Activated B cell treated with CpG ODN at 0.5 μM for 24 hours (primary cell): ENCODE measurements at regions not wholly inside any gene's neighbourhood (a gene's known extent, or its start where the extent isn't known, plus 50 kb on each side); places are given as distances from the start of the nearest gene placed in this dataset.

Source experiments
- ATAC-seq: fragments of 200-7000 bp; cut with Tn5 transposase; one replicate; pipeline ENCODE4 v1.10.0; 2021; ENCODE audit warnings: low read depth, mild to moderate bottlenecking, moderate library complexity
- CTCF ChIA-PET: fragments of 350-600 bp; sonication (Branson Sonifier 250); formaldehyde crosslinking; loops from one replicate; lab custom pipeline; 2021; ENCODE audit warnings: antibody characterized with exemption; lab: Charles Lee
- POLR2A ChIA-PET: fragments of 350-600 bp; sonication (Branson Sonifier 250); formaldehyde crosslinking; loops from one replicate; lab custom pipeline; 2021; ENCODE audit warnings: antibody characterized with exemption; lab: Charles Lee
- DNase-seq: peaks from one replicate; pipeline ENCODE4 v3.0.0; 2022
- H3K27ac Mint-ChIP-seq: one replicate; pipeline ENCODE4 v1.8.0; 2020; ENCODE audit warnings: mixed read lengths
- H3K27me3 Mint-ChIP-seq: one replicate; pipeline ENCODE4 v1.8.0; 2021; ENCODE audit warnings: mixed read lengths
- H3K36me3 Mint-ChIP-seq: one replicate; pipeline ENCODE4 v1.8.0; 2021; ENCODE audit warnings: low read depth, mixed read lengths
- H3K4me1 Mint-ChIP-seq: one replicate; pipeline ENCODE4 v1.8.0; 2021; ENCODE audit warnings: mixed read lengths
- H3K4me3 Mint-ChIP-seq: one replicate; pipeline ENCODE4 v1.8.0; 2020; ENCODE audit warnings: mild to moderate bottlenecking, mixed read lengths
- H3K9me3 Mint-ChIP-seq: one replicate; pipeline ENCODE4 v1.8.0; 2020; ENCODE audit warnings: mixed read lengths
- CTCF ChIP-seq: fragments of 200-600 bp; IDR thresholded peaks from one replicate; pipeline ENCODE4 v1.8.0; 2022; ENCODE audit warnings: antibody characterized with exemption, mild to moderate bottlenecking
- intact Hi-C: fragments of 100-400 bp; cut with micrococcal nuclease; formaldehyde crosslinking; loops from one replicate; pipeline ENCODE4 v1.15.1; 2024

GRCh38 chr11:107184986-107185385 lies 166.7 kb upstream of the GUCY1A2 start:
- CTCF ChIA-PET: no interaction called here
- H3K27ac Mint-ChIP-seq: no peak overlapping the region
- ATAC-seq (no peak), DNase-seq (no peak)
- H3K9me3 Mint-ChIP-seq: no peaks in the 10 kb centered on the region
- POLR2A ChIA-PET: no interaction called here
- H3K4me3 Mint-ChIP-seq: no peak overlapping the region
- H3K36me3 Mint-ChIP-seq: no peaks in the 10 kb centered on the region
- no peak for TF ChIP-seq CTCF
- no peaks in the 10 kb centered on the region for H3K4me1 Mint-ChIP-seq
- H3K27me3 Mint-ChIP-seq: no peaks in the 10 kb centered on the region
- intact Hi-C loops: no loop called here

GRCh38 chr11:107183953-107184352 lies 165.7 kb upstream of the GUCY1A2 start:
- CTCF ChIA-PET: no interaction called here
- no peak for TF ChIP-seq CTCF
- no peak overlapping the region for H3K27ac Mint-ChIP-seq
- H3K36me3 Mint-ChIP-seq: no peaks in the 10 kb centered on the region
- no peaks in the 10 kb centered on the region for H3K27me3 Mint-ChIP-seq
- POLR2A ChIA-PET: no interaction called here
- H3K9me3 Mint-ChIP-seq: no peaks in the 10 kb centered on the region
- no peak overlapping the region for H3K4me3 Mint-ChIP-seq
- ATAC-seq (no peak), DNase-seq (no peak)
- intact Hi-C loops: no loop called here
- no peaks in the 10 kb centered on the region for H3K4me1 Mint-ChIP-seq

- no peak overlapping the region for H3K27ac Mint-ChIP-seq
- intact Hi-C loops: no loop called here
- ChIA-PET POLR2A (no interaction called here), CTCF (no interaction called here)
- DNase-seq: no peak
- no peaks in the 10 kb centered on the region for H3K27me3 Mint-ChIP-seq
- no peak overlapping the region for H3K4me3 Mint-ChIP-seq
- H3K36me3 Mint-ChIP-seq: no peaks in the 10 kb centered on the region
- no peaks in the 10 kb centered on the region for H3K9me3 Mint-ChIP-seq
- no peak for TF ChIP-seq CTCF
- ATAC-seq: no peak
- no peaks in the 10 kb centered on the region for H3K4me1 Mint-ChIP-seq
Observed at GRCh38 chr11:107182978-107183377, 164.7 kb upstream of the GUCY1A2 start.

GRCh38 chr11:107180236-107180635 lies 162.0 kb upstream of the GUCY1A2 start:
- Mint-ChIP-seq H3K27ac (no peak overlapping the region), H3K4me1 (no peaks in the 10 kb centered on the region), H3K27me3 (no peaks in the 10 kb centered on the region), H3K4me3 (no peak overlapping the region), H3K36me3 (no peaks in the 10 kb centered on the region), H3K9me3 (peaks cover 2% of the 10 kb centered on the region)
- CTCF ChIA-PET: no interaction called here
- intact Hi-C loops: no loop called here
- ATAC-seq: no peak
- DNase-seq: no peak
- POLR2A ChIA-PET: no interaction called here
- no peak for TF ChIP-seq CTCF

DNA sequence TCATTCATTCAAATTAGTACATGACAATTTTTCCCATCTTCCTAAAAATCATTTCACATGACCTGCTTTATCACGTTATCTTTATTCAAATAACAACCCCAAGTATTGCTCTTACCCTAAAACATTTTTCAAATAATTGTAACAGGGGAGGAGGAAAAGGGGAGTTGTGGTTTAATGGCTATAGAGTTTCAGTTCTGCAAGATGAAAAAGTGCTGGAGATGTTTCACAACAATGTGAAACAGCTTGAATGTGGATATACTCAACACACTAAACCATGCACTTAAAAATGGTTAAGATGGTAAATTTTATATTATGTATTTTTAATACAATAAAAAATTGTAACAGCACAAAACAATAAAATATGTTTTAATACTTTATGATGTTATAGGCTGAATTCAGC lies 161.6 kb upstream of the GUCY1A2 start:
- CTCF ChIA-PET: no interaction called here
- H3K9me3 Mint-ChIP-seq: peaks cover 2% of the 10 kb centered on the region
- POLR2A ChIA-PET: no interaction called here
- no peak for DNase-seq
- no peaks in the 10 kb centered on the region for H3K27me3 Mint-ChIP-seq
- TF ChIP-seq CTCF: no peak
- no peaks in the 10 kb centered on the region for H3K36me3 Mint-ChIP-seq
- intact Hi-C loops: no loop called here
- no peak overlapping the region for H3K27ac Mint-ChIP-seq
- no peak overlapping the region for H3K4me3 Mint-ChIP-seq
- no peaks in the 10 kb centered on the region for H3K4me1 Mint-ChIP-seq
- no peak for ATAC-seq
